HCT116 (cell line): ENCODE measurements at regions not wholly inside any gene's neighbourhood (a gene's known extent, or its start where the extent isn't known, plus 50 kb on each side); places are given as distances from the start of the nearest gene placed in this dataset.

Experiments
- CTCF ChIP-seq, 3 experiments: fragments of 200-600 bp in 1 of 3; sonication (generic) in 1 of 3; IDR thresholded peaks in 2 of 3; conservative IDR thresholded peaks in 1 of 3; 2 replicates each; pipeline ENCODE4 v1.5.1; 2012 to 2017; ENCODE audit warnings: low read depth in 2 of 3, low read length in 2 of 3, antibody characterized with exemption in 1 of 3, borderline replicate concordance in 1 of 3, control low read depth in 1 of 3, mild to moderate bottlenecking in 1 of 3, mixed read lengths in 1 of 3, mixed run types in 1 of 3, moderate library complexity in 1 of 3; ENCODE audit not compliant: insufficient read depth in 1 of 3
- REST ChIP-seq: IDR thresholded peaks from 2 replicates; pipeline ENCODE4 v1.6.1; 2012; ENCODE audit warnings: low read depth

- TF ChIP-seq REST (no peak), CTCF (IDR thresholded peaks at IDR 0.05 in 2 of 3, conservative IDR thresholded peaks at IDR 0.05 in 1 of 3; ENCODE audit: borderline replicate concordance in 1 of 3, insufficient read depth in 1 of 3, low read depth in 2 of 3, low read length in 2 of 3) (no peak)
These were observed 223.8 kb upstream of the CLINT1 start for GRCh38 chr5:158082696-158083287.
